K562 (cell line): ENCODE measurements at regions not wholly inside any gene's neighbourhood (a gene's known extent, or its start where the extent isn't known, plus 50 kb on each side); places are given as distances from the start of the nearest gene placed in this dataset.

Experiments used
- ATAC-seq: fragments of 200-7000 bp; cut with Tn5 transposase; 3 replicates; pipeline ENCODE4 v1.9.1; 2020; ENCODE audit warnings: moderate library complexity
- BruUV-seq: library from RNA; stranded (reverse); fragments of 400-500 nt; replicated peaks from 2 replicates; lab custom pipeline; 2021; lab: Mats Ljungman, UMichigan
- CTCF ChIA-PET: fragments of 300-600 bp; formaldehyde crosslinking; extraction: SDS; loops from one replicate; lab custom pipeline; 2021; ENCODE audit warnings: low intra/inter-chr PET ratio; lab: Yijun Ruan, JAX
- POLR2A ChIA-PET: fragments of 300-600, 350-650 bp; sonication (Branson Sonifier 250); formaldehyde crosslinking; extraction: SDS; loops from one replicate; lab custom pipeline; 2021; ENCODE audit warnings: antibody characterized with exemption, inconsistent platforms; lab: Yijun Ruan, JAX
- DNase-seq, 4 experiments: peaks; one replicate each; pipeline versions ENCODE4 v3.0.0 to v3.0.0-alpha.2; 2011 to 2018; ENCODE audit warnings: low spot score in 3 of 4, mixed read lengths in 3 of 4; ENCODE audit errors: extremely low read depth in 1 of 4
- FAIRE-seq: peaks from 2 replicates; lab custom pipeline; 2011; peaks lifted over from hg19 to GRCh38; lab: Jason Lieb, UNC
- H2AFZ ChIP-seq: 2 replicates; pipeline ENCODE4 v1.6.0; 2011; ENCODE audit warnings: low read depth, low read length, control low read depth, inconsistent platforms
- H3K27ac ChIP-seq: fragments of 200-600 bp; 3 replicates; pipeline ENCODE4 v1.8.0; 2011; ENCODE audit warnings: low read depth, mild to moderate bottlenecking, control low read depth, inconsistent platforms, low read length, moderate library complexity, mixed read lengths; ENCODE audit errors: extremely low read depth
- H3K27me3 ChIP-seq, 2 experiments: fragments of 300-600 bp in 1 of 2; 2 replicates in 1 of 2; 3 replicates in 1 of 2; pipeline versions ENCODE4 v1.6.0 to v1.8.0; 2011; ENCODE audit warnings: inconsistent platforms in 2 of 2, low read length in 2 of 2, mild to moderate bottlenecking in 1 of 2, mixed read lengths in 1 of 2, moderate library complexity in 1 of 2; ENCODE audit not compliant: control insufficient read depth in 2 of 2, insufficient read depth in 2 of 2
- H3K36me3 ChIP-seq: fragments of 300-600 bp; 3 replicates; pipeline ENCODE4 v1.8.0; 2011; ENCODE audit warnings: mild to moderate bottlenecking, low read length, inconsistent platforms; ENCODE audit not compliant: control insufficient read depth, insufficient read depth
- H3K4me1 ChIP-seq, 2 experiments: fragments of 200-600 bp in 1 of 2; replicated peaks in 1 of 2; 2 replicates in 1 of 2; 3 replicates in 1 of 2; pipeline versions ENCODE4 v1.5.1 to v1.8.0; 2011; ENCODE audit warnings: inconsistent platforms in 2 of 2, low read length in 2 of 2, mild to moderate bottlenecking in 1 of 2, mixed read lengths in 1 of 2, moderate library complexity in 1 of 2; ENCODE audit not compliant: control insufficient read depth in 2 of 2, insufficient read depth in 2 of 2
- H3K4me2 ChIP-seq: 2 replicates; pipeline ENCODE4 v1.6.1; 2011; ENCODE audit warnings: low read length, control low read depth, inconsistent platforms, mixed read lengths; ENCODE audit not compliant: insufficient read depth
- H3K4me3 ChIP-seq: fragments of 200-600 bp; sonication (generic), shearing (Covaris generic); 2 replicates; pipeline ENCODE4 v1.5.1; 2016; ENCODE audit warnings: control low read depth, inconsistent platforms
- H3K79me2 ChIP-seq: fragments of 200-600 bp; 3 replicates; pipeline ENCODE4 v1.8.0; 2011; ENCODE audit warnings: low read length, inconsistent platforms; ENCODE audit not compliant: control insufficient read depth, insufficient read depth
- H3K9ac ChIP-seq, 2 experiments: 2 replicates each; pipeline versions ENCODE4 v1.6.0 to v1.6.1; 2011; ENCODE audit warnings: low read depth in 2 of 2, low read length in 2 of 2, control low read depth in 1 of 2, inconsistent platforms in 1 of 2, mild to moderate bottlenecking in 1 of 2, mixed read lengths in 1 of 2; ENCODE audit not compliant: insufficient read depth in 1 of 2
- H3K9me1 ChIP-seq: one replicate; pipeline ENCODE4 v1.6.0; 2011; ENCODE audit warnings: inconsistent platforms, mild to moderate bottlenecking, low read length, moderate library complexity; ENCODE audit not compliant: control insufficient read depth, insufficient read depth
- H3K9me3 ChIP-seq: replicated peaks from 2 replicates; pipeline ENCODE4 v1.5.1; 2011; ENCODE audit warnings: low read depth, low read length, inconsistent platforms; ENCODE audit not compliant: control insufficient read depth, insufficient read depth
- H4K20me1 ChIP-seq: replicated peaks from 2 replicates; pipeline ENCODE4 v1.6.1; 2011; ENCODE audit warnings: low read length, inconsistent platforms, mixed read lengths; ENCODE audit not compliant: control insufficient read depth, insufficient read depth
- GTF2F1 ChIP-seq: IDR thresholded peaks from 2 replicates; pipeline ENCODE4 v1.6.1; 2011; ENCODE audit warnings: low read depth, low read length, improper control_type of control experiment
- LEF1 ChIP-seq: fragments of 450-650 bp; IDR thresholded peaks from 2 replicates; pipeline ENCODE4 v1.6.1; 2016; ENCODE audit warnings: mild to moderate bottlenecking
- MEF2A ChIP-seq: IDR thresholded peaks from 2 replicates; pipeline ENCODE4 v1.6.1; 2011; ENCODE audit warnings: low read depth, mild to moderate bottlenecking, low read length, moderate library complexity; ENCODE audit not compliant: control insufficient read depth
- SIRT6 ChIP-seq: IDR thresholded peaks from one replicate; pipeline ENCODE4 v1.6.1; 2012; ENCODE audit warnings: low read depth, mild to moderate bottlenecking, control low read depth, inconsistent platforms, low read length, moderate library complexity
- TGIF2 ChIP-seq: sonication (generic); formaldehyde crosslinking; IDR thresholded peaks from 2 replicates; pipeline ENCODE4 v1.8.1; 2022; ENCODE audit warnings: mild to moderate bottlenecking, missing genetic modification reagents, moderate library complexity
- ZNF232 ChIP-seq: sonication (generic); formaldehyde crosslinking; IDR thresholded peaks from 2 replicates; pipeline ENCODE4 v1.8.0; 2022; ENCODE audit warnings: mild to moderate bottlenecking, missing genetic modification reagents
- ZNF444 ChIP-seq: fragments of 250-450 bp; sonication (Bioruptor Pico); IDR thresholded peaks from 2 replicates; pipeline ENCODE4 v1.4.0; 2020; ENCODE audit warnings: mild to moderate bottlenecking, moderate library complexity
- WGBS: fragments of 100-300 bp; shearing (Covaris generic); methylation state at CpG from one replicate; pipeline ENCODE4 v1.1.6; 2016; ENCODE audit warnings: low coverage, mixed read lengths; ENCODE audit not compliant: insufficient coverage; ENCODE audit errors: missing lambda C conversion rate; 5-methylcytosine and 5-hydroxymethylcytosine counted together
- in situ Hi-C: fragments of 300-500 bp; cut with MboI; formaldehyde crosslinking; loops from 4 replicates; pipeline ENCODE4 v1.15.0; 2018; ENCODE audit warnings: inconsistent platforms, mixed read lengths
- intact Hi-C: fragments of 100-400 bp; cut with micrococcal nuclease; formaldehyde crosslinking; loops from 2 replicates; pipeline ENCODE4 v1.14.2; 2022
- TF ChIP-seq, protein P1 (sequence below): fragments of 450-650 bp; IDR thresholded peaks from 2 replicates; pipeline ENCODE4 v1.6.1; 2018; ENCODE audit warnings: mild to moderate bottlenecking, low read depth; ENCODE audit not compliant: partially characterized antibody
- TF ChIP-seq, protein P2 (sequence below), 2 experiments: fragments of 450-650 bp; IDR thresholded peaks; 2 replicates each; pipeline ENCODE4 v1.6.1; 2018; ENCODE audit warnings: mild to moderate bottlenecking in 2 of 2, low read depth in 1 of 2; ENCODE audit not compliant: partially characterized antibody in 2 of 2

DNA sequence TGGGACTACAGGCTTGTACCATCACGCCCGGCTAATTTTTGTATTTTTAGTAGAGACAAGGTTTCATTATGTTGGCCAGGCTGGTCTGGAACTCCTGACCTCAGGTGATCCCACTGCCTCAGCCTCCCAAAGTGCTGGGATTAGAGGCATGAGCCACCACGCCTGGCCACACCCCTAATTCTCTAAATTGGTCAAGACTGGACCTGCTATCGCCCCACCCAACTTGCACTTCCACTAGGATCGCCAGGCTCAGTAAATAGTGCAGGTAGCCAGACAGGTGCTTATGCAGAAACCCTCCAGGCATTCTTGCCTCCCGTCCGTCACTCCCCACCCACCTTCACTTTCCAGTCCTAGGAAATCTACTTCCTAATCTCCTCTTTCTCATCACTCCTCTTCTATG, 481.4 kb upstream of the EEF2KMT start:
- ATAC-seq (no peak), DNase-seq (no peak), FAIRE-seq (no peak)
- Histone ChIP-seq H3K9me3 (no peaks in the 10 kb centered on the region), H4K20me1 (0 out of 2 replicates have a peak, but pooled peaks cover 3% of the 10 kb centered on the region), H3K9ac (no peak overlapping the region), H3K9me1 (no peaks in the 10 kb centered on the region), H3K27ac (no peak overlapping the region), H3K79me2 (no peaks in the 10 kb centered on the region), H2AFZ (no peak overlapping the region), H3K36me3 (no peaks in the 10 kb centered on the region), H3K4me2 (no peak overlapping the region), H3K4me3 (no peak overlapping the region), H3K4me1 (no peaks in the 10 kb centered on the region), H3K27me3 (peaks cover 0 to 2% of the 10 kb centered on the region in 2 experiments; a peak in 2 of 5 replicates)
- intact Hi-C loops: no loop called here
- no peak for TF ChIP-seq LEF1
- ChIA-PET POLR2A (no interaction called here), CTCF (no interaction called here)
- BruUV-seq: no TSS peak
- WGBS: 2% methylated on average over 7 of the region's 7 CpGs
- in situ Hi-C loops: no loop called here

DNA sequence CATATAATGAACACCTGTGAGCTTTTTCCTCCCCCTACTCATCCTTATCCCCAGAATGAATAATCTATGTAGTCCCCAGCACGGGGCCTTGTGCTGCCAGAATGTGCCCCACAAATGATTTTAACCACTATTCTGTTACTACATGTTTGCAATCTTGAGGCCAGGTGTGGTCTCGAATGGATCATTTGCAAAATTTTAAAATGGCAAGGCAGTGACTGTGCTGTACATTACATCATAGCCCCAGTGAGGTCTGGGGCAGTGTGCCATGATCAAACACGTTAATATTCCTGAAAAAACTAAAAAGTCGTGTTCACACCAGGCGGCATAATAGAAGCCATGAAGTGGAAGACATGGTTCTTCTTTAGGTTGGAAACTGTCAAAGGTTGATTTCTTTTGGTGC, 479.9 kb upstream of the EEF2KMT start:
- ChIA-PET CTCF (no interaction called here), POLR2A (interaction anchor here (0.6 kb wide), 1 partner anchor 499 kb away, joined by 4 read pairs; no protein-coding TSS in a partner anchor)
- Histone ChIP-seq H3K36me3 (no peaks in the 10 kb centered on the region), H3K9me3 (no peaks in the 10 kb centered on the region), H4K20me1 (0 out of 2 replicates have a peak, but pooled peaks cover 3% of the 10 kb centered on the region), H3K9me1 (no peaks in the 10 kb centered on the region), H3K4me2 (no peak overlapping the region), H3K4me1 (no peaks in the 10 kb centered on the region), H2AFZ (no peak overlapping the region), H3K4me3 (no peak overlapping the region), H3K27ac (no peak overlapping the region), H3K9ac (no peak overlapping the region), H3K27me3 (peaks cover 0 to 2% of the 10 kb centered on the region in 2 experiments; a peak in 2 of 5 replicates), H3K79me2 (no peaks in the 10 kb centered on the region)
- ATAC-seq (no peak), FAIRE-seq (no peak), DNase-seq (no peak)
- 1% methylated on average over 5 of the region's 5 CpGs for WGBS
- in situ Hi-C loops: no loop called here
- intact Hi-C loops: no loop called here
- no TSS peak for BruUV-seq
- TF ChIP-seq, protein P1, sequence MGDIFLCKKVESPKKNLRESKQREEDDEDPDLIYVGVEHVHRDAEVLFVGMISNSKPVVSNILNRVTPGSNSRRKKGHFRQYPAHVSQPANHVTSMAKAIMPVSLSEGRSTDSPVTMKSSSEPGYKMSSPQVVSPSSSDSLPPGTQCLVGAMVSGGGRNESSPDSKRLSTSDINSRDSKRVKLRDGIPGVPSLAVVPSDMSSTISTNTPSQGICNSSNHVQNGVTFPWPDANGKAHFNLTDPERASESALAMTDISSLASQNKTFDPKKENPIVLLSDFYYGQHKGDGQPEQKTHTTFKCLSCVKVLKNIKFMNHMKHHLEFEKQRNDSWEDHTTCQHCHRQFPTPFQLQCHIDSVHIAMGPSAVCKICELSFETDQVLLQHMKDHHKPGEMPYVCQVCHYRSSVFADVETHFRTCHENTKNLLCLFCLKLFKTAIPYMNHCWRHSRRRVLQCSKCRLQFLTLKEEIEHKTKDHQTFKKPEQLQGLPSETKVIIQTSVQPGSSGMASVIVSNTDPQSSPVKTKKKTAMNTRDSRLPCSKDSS: no peak
- no peak for TF ChIP-seq GTF2F1
- no peak for TF ChIP-seq ZNF232
- no peak for TF ChIP-seq MEF2A
- no peak for TF ChIP-seq TGIF2 (CRISPR knock-in tag)
- TF ChIP-seq, protein P2, sequence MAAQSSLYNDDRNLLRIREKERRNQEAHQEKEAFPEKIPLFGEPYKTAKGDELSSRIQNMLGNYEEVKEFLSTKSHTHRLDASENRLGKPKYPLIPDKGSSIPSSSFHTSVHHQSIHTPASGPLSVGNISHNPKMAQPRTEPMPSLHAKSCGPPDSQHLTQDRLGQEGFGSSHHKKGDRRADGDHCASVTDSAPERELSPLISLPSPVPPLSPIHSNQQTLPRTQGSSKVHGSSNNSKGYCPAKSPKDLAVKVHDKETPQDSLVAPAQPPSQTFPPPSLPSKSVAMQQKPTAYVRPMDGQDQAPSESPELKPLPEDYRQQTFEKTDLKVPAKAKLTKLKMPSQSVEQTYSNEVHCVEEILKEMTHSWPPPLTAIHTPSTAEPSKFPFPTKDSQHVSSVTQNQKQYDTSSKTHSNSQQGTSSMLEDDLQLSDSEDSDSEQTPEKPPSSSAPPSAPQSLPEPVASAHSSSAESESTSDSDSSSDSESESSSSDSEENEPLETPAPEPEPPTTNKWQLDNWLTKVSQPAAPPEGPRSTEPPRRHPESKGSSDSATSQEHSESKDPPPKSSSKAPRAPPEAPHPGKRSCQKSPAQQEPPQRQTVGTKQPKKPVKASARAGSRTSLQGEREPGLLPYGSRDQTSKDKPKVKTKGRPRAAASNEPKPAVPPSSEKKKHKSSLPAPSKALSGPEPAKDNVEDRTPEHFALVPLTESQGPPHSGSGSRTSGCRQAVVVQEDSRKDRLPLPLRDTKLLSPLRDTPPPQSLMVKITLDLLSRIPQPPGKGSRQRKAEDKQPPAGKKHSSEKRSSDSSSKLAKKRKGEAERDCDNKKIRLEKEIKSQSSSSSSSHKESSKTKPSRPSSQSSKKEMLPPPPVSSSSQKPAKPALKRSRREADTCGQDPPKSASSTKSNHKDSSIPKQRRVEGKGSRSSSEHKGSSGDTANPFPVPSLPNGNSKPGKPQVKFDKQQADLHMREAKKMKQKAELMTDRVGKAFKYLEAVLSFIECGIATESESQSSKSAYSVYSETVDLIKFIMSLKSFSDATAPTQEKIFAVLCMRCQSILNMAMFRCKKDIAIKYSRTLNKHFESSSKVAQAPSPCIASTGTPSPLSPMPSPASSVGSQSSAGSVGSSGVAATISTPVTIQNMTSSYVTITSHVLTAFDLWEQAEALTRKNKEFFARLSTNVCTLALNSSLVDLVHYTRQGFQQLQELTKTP (IDR thresholded peaks at IDR 0.05; ENCODE audit: low read depth in 1 of 2, partially characterized antibody in 2 of 2): no peak
- TF ChIP-seq SIRT6: no peak
- no peak for TF ChIP-seq ZNF444
